Keratinocyte (primary cell): ENCODE measurements at regions not wholly inside any gene's neighbourhood (a gene's known extent, or its start where the extent isn't known, plus 50 kb on each side); places are given as distances from the start of the nearest gene placed in this dataset.
"Not testable (repeated sequence)": the region's sequence is repeated elsewhere in the genome, so short reads cannot be mapped to it uniquely, and the experiment has no call there.

Experiments
- DNase-seq: peaks from one replicate; pipeline ENCODE4 v3.0.0-alpha.2; 2011; ENCODE audit warnings: low read depth, missing footprints, low spot score
- FAIRE-seq: peaks from 2 replicates; lab custom pipeline; 2011; peaks lifted over from hg19 to GRCh38; lab: Jason Lieb, UNC
- H2AFZ ChIP-seq: 2 replicates; pipeline ENCODE4 v1.6.0; 2012; ENCODE audit warnings: low read length, control low read depth, inconsistent platforms; ENCODE audit not compliant: control insufficient read depth
- H3K27ac ChIP-seq: 2 replicates; pipeline ENCODE4 v1.5.1; 2011; ENCODE audit warnings: low read length; ENCODE audit not compliant: control insufficient read depth, insufficient read depth
- H3K27me3 ChIP-seq: 3 replicates; pipeline ENCODE4 v1.6.0; 2011; ENCODE audit warnings: low read length; ENCODE audit not compliant: control insufficient read depth, insufficient read depth; ENCODE audit errors: extremely low read depth
- H3K36me3 ChIP-seq, 2 experiments: 2 replicates in 1 of 2; 3 replicates in 1 of 2; pipeline ENCODE4 v1.5.1; 2011; ENCODE audit warnings: low read length in 2 of 2, mild to moderate bottlenecking in 1 of 2; ENCODE audit not compliant: control insufficient read depth in 2 of 2, insufficient read depth in 2 of 2; ENCODE audit errors: extremely low read depth in 1 of 2
- H3K4me1 ChIP-seq: 3 replicates; pipeline ENCODE4 v1.5.1; 2011; ENCODE audit warnings: low read length; ENCODE audit not compliant: control insufficient read depth, insufficient read depth; ENCODE audit errors: extremely low read depth
- H3K4me2 ChIP-seq: 3 replicates; pipeline ENCODE4 v1.6.0; 2011; ENCODE audit warnings: low read depth, low read length; ENCODE audit not compliant: control insufficient read depth, insufficient read depth; ENCODE audit errors: extremely low read depth
- H3K4me3 ChIP-seq, 3 experiments: fragments of 200-600 bp in 1 of 3; sonication (generic) in 1 of 3; 2 replicates in 2 of 3; 3 replicates in 1 of 3; pipeline ENCODE4 v1.5.1; 2011 to 2016; ENCODE audit warnings: low read length in 3 of 3, mild to moderate bottlenecking in 3 of 3, control low read depth in 2 of 3, inconsistent platforms in 1 of 3, low read depth in 1 of 3, mixed read lengths in 1 of 3, mixed run types in 1 of 3, moderate library complexity in 1 of 3; ENCODE audit not compliant: control insufficient read depth in 2 of 3, insufficient read depth in 2 of 3; ENCODE audit errors: extremely low read depth in 1 of 3
- H3K79me2 ChIP-seq: 2 replicates; pipeline ENCODE4 v1.6.0; 2012; ENCODE audit warnings: low read length; ENCODE audit not compliant: control insufficient read depth, insufficient read depth
- H3K9ac ChIP-seq: 3 replicates; pipeline ENCODE4 v1.6.0; 2011; ENCODE audit warnings: low read length; ENCODE audit not compliant: control insufficient read depth, insufficient read depth; ENCODE audit errors: extremely low read depth
- H3K9me1 ChIP-seq: 3 replicates; pipeline ENCODE4 v1.6.0; 2011; ENCODE audit warnings: low read length; ENCODE audit not compliant: control insufficient read depth, insufficient read depth; ENCODE audit errors: extremely low read depth
- H3K9me3 ChIP-seq: 2 replicates; pipeline ENCODE4 v1.5.1; 2012; ENCODE audit warnings: low read depth, low read length; ENCODE audit not compliant: control insufficient read depth
- H4K20me1 ChIP-seq: 3 replicates; pipeline ENCODE4 v1.6.0; 2011; ENCODE audit warnings: low read length; ENCODE audit not compliant: control insufficient read depth, insufficient read depth; ENCODE audit errors: extremely low read depth
- EZH2 ChIP-seq: IDR thresholded peaks from one replicate; pipeline ENCODE4 v1.6.1; 2012; ENCODE audit warnings: inconsistent platforms, mild to moderate bottlenecking, low read length, moderate library complexity
- dilution Hi-C: fragments of 300-500 bp; cut with MboI; formaldehyde crosslinking; loops from one replicate; pipeline ENCODE4 v1.7.0; 2020; ENCODE audit warnings: low sequenced_read_pairs; ENCODE audit not compliant: extremely low pct_ligation_motif_present
- TF ChIP-seq, protein P1 (sequence below), 3 experiments: IDR thresholded peaks in 1 of 3; conservative IDR thresholded peaks in 1 of 3; optimal IDR thresholded peaks in 1 of 3; 2 replicates in 2 of 3; 3 replicates in 1 of 3; pipeline versions ENCODE3 to v1.5.1; 2011; ENCODE audit warnings: low read length in 3 of 3, mild to moderate bottlenecking in 3 of 3, moderate library complexity in 2 of 3, control low read depth in 1 of 3, inconsistent platforms in 1 of 3; ENCODE audit not compliant: insufficient read depth in 2 of 3; ENCODE audit errors: extremely low read depth in 1 of 3

DNA sequence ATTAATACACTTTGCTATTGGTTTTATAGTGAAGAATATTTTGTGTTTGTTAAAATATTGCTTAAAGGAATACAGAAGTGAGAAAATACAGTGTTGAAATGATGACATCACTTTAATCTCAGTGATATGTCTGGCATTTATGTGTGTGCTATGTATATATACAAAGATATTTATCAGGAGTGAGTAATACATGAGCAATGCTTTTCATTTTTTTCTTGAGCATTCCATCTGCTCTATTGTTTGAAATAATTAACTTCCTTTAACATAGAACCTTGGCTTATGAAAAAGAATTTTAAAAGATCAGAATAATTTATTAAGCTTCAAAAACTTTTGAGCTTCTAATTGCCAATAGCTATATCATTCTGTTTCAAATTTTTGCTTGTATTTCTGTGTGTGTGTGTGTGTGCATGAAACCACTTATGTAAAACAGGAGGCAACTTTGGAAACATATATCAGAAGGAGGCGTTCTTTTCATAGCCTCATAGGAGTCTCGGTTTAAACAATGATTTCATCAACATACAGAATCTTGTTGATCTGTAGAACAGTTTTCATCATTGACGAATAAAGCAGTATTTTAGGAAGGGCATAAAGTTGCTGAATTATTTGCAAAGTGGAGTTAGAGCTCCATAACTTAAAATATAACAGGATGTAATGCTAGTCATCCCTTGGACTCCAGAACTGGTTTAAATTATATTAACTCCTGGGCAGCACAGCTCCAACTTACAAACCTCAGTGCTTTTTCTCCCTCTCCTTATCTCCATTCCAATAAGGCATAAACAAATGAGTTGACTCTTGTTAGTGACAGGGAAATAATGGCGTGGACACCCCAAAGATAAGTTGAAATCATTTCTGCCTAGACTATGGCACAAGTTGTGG is 228.4 kb upstream of the DGKB start:
- DNase-seq (peak; percentile 7), FAIRE-seq (no peak)
- H3K4me3 ChIP-seq = no peak overlapping the region
- dilution Hi-C loops = no loop called here
- no peaks in the 10 kb centered on the region for H3K79me2 ChIP-seq
- no peak overlapping the region for H2AFZ ChIP-seq
- H3K9ac ChIP-seq = no peak overlapping the region
- H3K4me2 ChIP-seq = no peak overlapping the region
- H3K4me1 ChIP-seq = peaks cover 14% of the 10 kb centered on the region
- H3K36me3 ChIP-seq = no peaks in the 10 kb centered on the region
- TF ChIP-seq, protein P1, sequence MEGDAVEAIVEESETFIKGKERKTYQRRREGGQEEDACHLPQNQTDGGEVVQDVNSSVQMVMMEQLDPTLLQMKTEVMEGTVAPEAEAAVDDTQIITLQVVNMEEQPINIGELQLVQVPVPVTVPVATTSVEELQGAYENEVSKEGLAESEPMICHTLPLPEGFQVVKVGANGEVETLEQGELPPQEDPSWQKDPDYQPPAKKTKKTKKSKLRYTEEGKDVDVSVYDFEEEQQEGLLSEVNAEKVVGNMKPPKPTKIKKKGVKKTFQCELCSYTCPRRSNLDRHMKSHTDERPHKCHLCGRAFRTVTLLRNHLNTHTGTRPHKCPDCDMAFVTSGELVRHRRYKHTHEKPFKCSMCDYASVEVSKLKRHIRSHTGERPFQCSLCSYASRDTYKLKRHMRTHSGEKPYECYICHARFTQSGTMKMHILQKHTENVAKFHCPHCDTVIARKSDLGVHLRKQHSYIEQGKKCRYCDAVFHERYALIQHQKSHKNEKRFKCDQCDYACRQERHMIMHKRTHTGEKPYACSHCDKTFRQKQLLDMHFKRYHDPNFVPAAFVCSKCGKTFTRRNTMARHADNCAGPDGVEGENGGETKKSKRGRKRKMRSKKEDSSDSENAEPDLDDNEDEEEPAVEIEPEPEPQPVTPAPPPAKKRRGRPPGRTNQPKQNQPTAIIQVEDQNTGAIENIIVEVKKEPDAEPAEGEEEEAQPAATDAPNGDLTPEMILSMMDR (optimal IDR thresholded peaks at IDR 0.05 in 1 of 3, IDR thresholded peaks at IDR 0.05 in 1 of 3, conservative IDR thresholded peaks at IDR 0.05 in 1 of 3; ENCODE audit: extremely low read depth in 1 of 3, insufficient read depth in 2 of 3, low read length in 3 of 3) = no peak
- H4K20me1 ChIP-seq = no peaks in the 10 kb centered on the region
- no peaks in the 10 kb centered on the region for H3K27me3 ChIP-seq
- H3K9me3 ChIP-seq = no peaks in the 10 kb centered on the region
- H3K9me1 ChIP-seq = no peaks in the 10 kb centered on the region
- H3K27ac ChIP-seq = no peak overlapping the region

DNA sequence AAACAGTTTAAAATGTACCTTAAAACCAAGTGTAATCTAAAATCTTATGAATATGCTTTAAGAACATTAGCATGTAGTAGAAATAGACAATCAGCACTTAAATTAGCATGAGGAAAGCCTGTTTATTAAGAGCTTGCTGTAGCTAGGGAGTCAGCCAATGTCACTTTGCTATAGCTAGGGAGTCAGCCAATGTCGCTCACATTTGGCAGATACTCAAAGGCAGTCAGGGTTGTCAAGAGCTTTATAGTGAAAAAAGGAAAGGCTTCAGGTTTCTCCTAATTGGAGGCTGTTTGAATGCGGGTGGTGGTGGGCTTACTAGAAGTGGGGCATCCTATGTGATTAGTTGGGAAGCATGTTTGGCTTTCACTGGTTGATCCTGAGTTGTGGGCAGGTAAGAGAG is 226.2 kb upstream of the DGKB start:
- Histone ChIP-seq H3K9me1 (no peaks in the 10 kb centered on the region), H4K20me1 (no peaks in the 10 kb centered on the region), H3K4me3 (no peak overlapping the region), H3K27me3 (no peaks in the 10 kb centered on the region), H3K9me3 (no peaks in the 10 kb centered on the region), H2AFZ (no peak overlapping the region), H3K4me2 (no peak overlapping the region), H3K9ac (no peak overlapping the region), H3K27ac (no peak overlapping the region), H3K4me1 (peaks cover 14% of the 10 kb centered on the region), H3K36me3 (no peaks in the 10 kb centered on the region), H3K79me2 (no peaks in the 10 kb centered on the region)
- DNase-seq (no peak), FAIRE-seq (no peak)
- TF ChIP-seq, protein P1 (optimal IDR thresholded peaks at IDR 0.05 in 1 of 3, IDR thresholded peaks at IDR 0.05 in 1 of 3, conservative IDR thresholded peaks at IDR 0.05 in 1 of 3; ENCODE audit: extremely low read depth in 1 of 3, insufficient read depth in 2 of 3, low read length in 3 of 3) = no peak
- TF ChIP-seq EZH2 = no peak
- dilution Hi-C loops = no loop called here

DNA sequence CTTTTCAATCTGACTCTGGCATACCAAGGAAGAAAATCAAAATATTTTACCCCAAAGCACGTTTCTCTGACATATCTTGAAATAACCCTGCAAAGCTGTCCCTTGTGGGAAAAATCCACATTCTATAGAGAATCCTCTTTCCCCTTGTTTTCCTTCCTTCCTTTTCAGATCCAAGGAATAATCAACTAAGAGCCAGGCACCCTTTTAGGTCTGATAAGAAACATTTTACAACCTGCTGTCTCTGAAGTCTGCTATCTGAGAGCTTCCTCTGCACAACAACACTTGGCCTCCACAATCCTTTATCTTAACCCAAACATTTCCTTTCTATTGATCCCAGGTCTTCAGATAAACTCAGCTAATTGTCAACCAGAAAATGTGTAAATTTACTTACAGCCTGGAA is 224.1 kb upstream of the DGKB start:
- H3K9ac ChIP-seq, H3K36me3 ChIP-seq, FAIRE-seq, H3K9me1 ChIP-seq, H3K4me2 ChIP-seq, dilution Hi-C loops, H3K27me3 ChIP-seq, H3K27ac ChIP-seq, H3K9me3 ChIP-seq, H3K4me3 ChIP-seq, H3K79me2 ChIP-seq, H4K20me1 ChIP-seq, H2AFZ ChIP-seq, DNase-seq: not testable (repeated sequence)
- peaks cover 12% of the 10 kb centered on the region for H3K4me1 ChIP-seq
